H9 (cell line): ENCODE measurements at regions not wholly inside any gene's neighbourhood (a gene's known extent, or its start where the extent isn't known, plus 50 kb on each side); places are given as distances from the start of the nearest gene placed in this dataset.

ENCODE experiments used
- DNase-seq: peaks from one replicate; pipeline ENCODE4 v3.0.0-alpha.2; 2017
- H2AFZ ChIP-seq: one replicate; pipeline ENCODE4 v1.6.1; 2013; ENCODE audit warnings: mild to moderate bottlenecking, low read length, control low read depth, moderate library complexity
- H2AK5ac ChIP-seq: 2 replicates; pipeline ENCODE4 v1.6.1; 2013; ENCODE audit warnings: low read length, control low read depth, mixed read lengths; ENCODE audit not compliant: insufficient read length
- H2BK120ac ChIP-seq: one replicate; pipeline ENCODE4 v1.6.1; 2013; ENCODE audit warnings: low read depth, mild to moderate bottlenecking, low read length, control low read depth, inconsistent platforms; ENCODE audit not compliant: poor library complexity, severe bottlenecking
- H2BK12ac ChIP-seq: 2 replicates; pipeline ENCODE4 v1.6.1; 2013; ENCODE audit warnings: low read length, control low read depth, mixed read lengths, low read depth; ENCODE audit not compliant: insufficient read length
- H2BK15ac ChIP-seq: 2 replicates; pipeline ENCODE4 v1.6.1; 2013; ENCODE audit warnings: low read depth, low read length, control low read depth
- H2BK20ac ChIP-seq: one replicate; pipeline ENCODE4 v1.6.1; 2013; ENCODE audit warnings: low read depth, mild to moderate bottlenecking, low read length, control low read depth, inconsistent platforms; ENCODE audit not compliant: poor library complexity, severe bottlenecking
- H2BK5ac ChIP-seq: 2 replicates; pipeline ENCODE4 v1.6.1; 2013; ENCODE audit warnings: low read length, control low read depth, mixed read lengths; ENCODE audit not compliant: insufficient read length
- H3K14ac ChIP-seq: 2 replicates; pipeline ENCODE4 v1.6.1; 2013; ENCODE audit warnings: low read length, control low read depth; ENCODE audit not compliant: insufficient read depth
- H3K18ac ChIP-seq: 2 replicates; pipeline ENCODE4 v1.6.1; 2013; ENCODE audit warnings: low read depth, mild to moderate bottlenecking, mixed read lengths, low read length, control low read depth; ENCODE audit not compliant: insufficient read length
- H3K23ac ChIP-seq: 2 replicates; pipeline ENCODE4 v1.6.1; 2013; ENCODE audit warnings: low read length, control low read depth, mixed read lengths, low read depth; ENCODE audit not compliant: insufficient read length
- H3K23me2 ChIP-seq: 2 replicates; pipeline ENCODE4 v1.6.1; 2013; ENCODE audit warnings: low read depth, mild to moderate bottlenecking, mixed read lengths, low read length, control low read depth; ENCODE audit not compliant: insufficient read length, poor library complexity, severe bottlenecking
- H3K27ac ChIP-seq: 2 replicates; pipeline ENCODE4 v1.5.1; 2013; ENCODE audit warnings: low read length, control low read depth, mixed read lengths, low read depth; ENCODE audit not compliant: insufficient read length
- H3K27me3 ChIP-seq: 2 replicates; pipeline ENCODE4 v1.6.1; 2013; ENCODE audit warnings: low read length, control low read depth, inconsistent platforms; ENCODE audit not compliant: insufficient read depth
- H3K4ac ChIP-seq: 2 replicates; pipeline ENCODE4 v1.6.1; 2013; ENCODE audit warnings: low read depth, mild to moderate bottlenecking, control low read depth, inconsistent platforms, low read length, moderate library complexity
- H3K4me1 ChIP-seq: 2 replicates; pipeline ENCODE4 v1.6.1; 2013; ENCODE audit warnings: low read length, control low read depth, inconsistent platforms; ENCODE audit not compliant: insufficient read depth
- H3K4me2 ChIP-seq: 2 replicates; pipeline ENCODE4 v1.6.1; 2013; ENCODE audit warnings: low read length, control low read depth, mixed read lengths; ENCODE audit not compliant: insufficient read length, insufficient read depth
- H3K56ac ChIP-seq: 2 replicates; pipeline ENCODE4 v1.6.1; 2013; ENCODE audit warnings: low read depth, mild to moderate bottlenecking, mixed read lengths, low read length, control low read depth; ENCODE audit not compliant: insufficient read length
- H3K79me1 ChIP-seq: 2 replicates; pipeline ENCODE4 v1.6.1; 2013; ENCODE audit warnings: low read depth, mild to moderate bottlenecking, moderate library complexity, low read length, control low read depth, inconsistent platforms; ENCODE audit not compliant: insufficient read depth, poor library complexity, severe bottlenecking
- H3K79me2 ChIP-seq: 2 replicates; pipeline ENCODE4 v1.6.1; 2013; ENCODE audit warnings: low read length, control low read depth, inconsistent platforms; ENCODE audit not compliant: insufficient read depth
- H3K9ac ChIP-seq: 2 replicates; pipeline ENCODE4 v1.6.1; 2013; ENCODE audit warnings: low read length, control low read depth, mixed read lengths; ENCODE audit not compliant: insufficient read length; ENCODE audit errors: extremely low read depth
- H3K9me3 ChIP-seq: one replicate; pipeline ENCODE4 v1.6.1; 2013; ENCODE audit warnings: low read depth, low read length, inconsistent platforms; ENCODE audit not compliant: control insufficient read depth
- H3T11ph ChIP-seq: one replicate; pipeline ENCODE4 v1.6.1; 2013; ENCODE audit warnings: mild to moderate bottlenecking, low read length, control low read depth, inconsistent platforms
- H4K20me1 ChIP-seq: one replicate; pipeline ENCODE4 v1.6.1; 2013; ENCODE audit not compliant: control insufficient read depth, insufficient read length, insufficient read depth
- H4K5ac ChIP-seq: 2 replicates; pipeline ENCODE4 v1.6.1; 2013; ENCODE audit warnings: low read depth, mild to moderate bottlenecking, mixed read lengths, low read length, control low read depth; ENCODE audit not compliant: insufficient read length
- H4K8ac ChIP-seq: replicated peaks from 2 replicates; pipeline ENCODE4 v1.6.1; 2013; ENCODE audit warnings: low read length, control low read depth, mixed read lengths, low read depth; ENCODE audit not compliant: insufficient read length
- H4K91ac ChIP-seq: 2 replicates; pipeline ENCODE4 v1.6.1; 2013; ENCODE audit warnings: low read depth, mild to moderate bottlenecking, moderate library complexity, mixed read lengths, low read length, control low read depth; ENCODE audit not compliant: insufficient read length
- H3K27ac Mint-ChIP-seq, 3 experiments: 2 replicates in 2 of 3; 3 replicates in 1 of 3; pipeline ENCODE4 v1.8.0; 2020 to 2021; ENCODE audit warnings: mixed read lengths in 3 of 3, mild to moderate bottlenecking in 1 of 3, moderate library complexity in 1 of 3
- H3K27me3 Mint-ChIP-seq: 2 replicates; pipeline ENCODE4 v1.8.0; 2021; ENCODE audit warnings: low read depth, mild to moderate bottlenecking, moderate library complexity, mixed read lengths
- H3K36me3 Mint-ChIP-seq, 3 experiments: 2 replicates in 2 of 3; 3 replicates in 1 of 3; pipeline ENCODE4 v1.8.0; 2020 to 2021; ENCODE audit warnings: low read depth in 3 of 3, mixed read lengths in 3 of 3; ENCODE audit not compliant: insufficient read depth in 1 of 3
- H3K4me1 Mint-ChIP-seq, 2 experiments: 2 replicates each; pipeline ENCODE4 v1.8.0; 2020; ENCODE audit warnings: mixed read lengths in 2 of 2
- H3K4me3 Mint-ChIP-seq, 2 experiments: 2 replicates in 1 of 2; 3 replicates in 1 of 2; pipeline ENCODE4 v1.8.0; 2020 to 2021; ENCODE audit warnings: mild to moderate bottlenecking in 2 of 2, mixed read lengths in 2 of 2, moderate library complexity in 1 of 2
- H3K9me3 Mint-ChIP-seq, 2 experiments: 2 replicates in 1 of 2; 3 replicates in 1 of 2; pipeline ENCODE4 v1.8.0; 2020; ENCODE audit warnings: mild to moderate bottlenecking in 2 of 2, mixed read lengths in 2 of 2, moderate library complexity in 1 of 2
- TF ChIP-seq, protein P1 (sequence below): fragments of 200-600 bp; sonication (generic); conservative IDR thresholded peaks from 3 replicates; pipeline ENCODE4 v1.8.0; 2021; ENCODE audit warnings: antibody characterized with exemption, mild to moderate bottlenecking

DNA sequence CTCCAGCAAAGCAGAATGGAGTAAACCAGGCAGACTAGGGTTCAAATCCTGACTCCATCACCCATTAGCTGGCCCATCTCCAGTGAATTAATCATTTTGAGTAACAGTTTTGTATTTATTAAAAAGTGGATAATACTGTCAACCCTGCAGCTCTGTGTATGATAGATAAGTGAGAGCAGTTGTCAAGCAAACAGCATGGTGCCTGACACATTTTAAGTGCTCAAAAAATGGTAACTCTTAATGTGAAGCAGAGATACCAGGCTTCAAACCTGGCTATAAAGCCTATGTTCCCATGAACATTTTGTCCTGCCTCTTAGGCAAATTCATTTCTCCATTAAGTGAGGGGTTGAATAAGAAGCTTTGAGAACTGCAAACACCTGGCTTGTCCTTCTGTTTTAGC is 409.6 kb downstream of the TBC1D4 start:
- Histone ChIP-seq H3K23me2 (no peaks in the 10 kb centered on the region), H3K9me3 (no peaks in the 10 kb centered on the region), H4K20me1 (no peaks in the 10 kb centered on the region), H2BK5ac (no peak overlapping the region), H2BK120ac (no peak overlapping the region), H3K14ac (no peak overlapping the region), H3K4me1 (no peaks in the 10 kb centered on the region), H4K91ac (no peak overlapping the region), H3K79me1 (no peaks in the 10 kb centered on the region), H3K23ac (no peak overlapping the region), H3K27ac (no peak overlapping the region), H3K27me3 (no peaks in the 10 kb centered on the region), H3K9ac (no peak overlapping the region), H3K79me2 (no peaks in the 10 kb centered on the region), H3K56ac (no peak overlapping the region), H2BK12ac (no peak overlapping the region), H3K4ac (no peak overlapping the region), H4K8ac (no peak overlapping the region), H3K4me2 (no peak overlapping the region), H3T11ph (no peak overlapping the region), H2AK5ac (no peak overlapping the region), H3K18ac (no peak overlapping the region), H2BK20ac (no peak overlapping the region), H4K5ac (no peak overlapping the region), H2BK15ac (no peak overlapping the region), H2AFZ (no peak overlapping the region)
- TF ChIP-seq, protein P1, sequence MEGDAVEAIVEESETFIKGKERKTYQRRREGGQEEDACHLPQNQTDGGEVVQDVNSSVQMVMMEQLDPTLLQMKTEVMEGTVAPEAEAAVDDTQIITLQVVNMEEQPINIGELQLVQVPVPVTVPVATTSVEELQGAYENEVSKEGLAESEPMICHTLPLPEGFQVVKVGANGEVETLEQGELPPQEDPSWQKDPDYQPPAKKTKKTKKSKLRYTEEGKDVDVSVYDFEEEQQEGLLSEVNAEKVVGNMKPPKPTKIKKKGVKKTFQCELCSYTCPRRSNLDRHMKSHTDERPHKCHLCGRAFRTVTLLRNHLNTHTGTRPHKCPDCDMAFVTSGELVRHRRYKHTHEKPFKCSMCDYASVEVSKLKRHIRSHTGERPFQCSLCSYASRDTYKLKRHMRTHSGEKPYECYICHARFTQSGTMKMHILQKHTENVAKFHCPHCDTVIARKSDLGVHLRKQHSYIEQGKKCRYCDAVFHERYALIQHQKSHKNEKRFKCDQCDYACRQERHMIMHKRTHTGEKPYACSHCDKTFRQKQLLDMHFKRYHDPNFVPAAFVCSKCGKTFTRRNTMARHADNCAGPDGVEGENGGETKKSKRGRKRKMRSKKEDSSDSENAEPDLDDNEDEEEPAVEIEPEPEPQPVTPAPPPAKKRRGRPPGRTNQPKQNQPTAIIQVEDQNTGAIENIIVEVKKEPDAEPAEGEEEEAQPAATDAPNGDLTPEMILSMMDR = no peak
- no peaks in the 10 kb centered on the region for H3K9me3 Mint-ChIP-seq
- H3K4me1 Mint-ChIP-seq = no peaks in the 10 kb centered on the region
- no peaks in the 10 kb centered on the region for H3K27me3 Mint-ChIP-seq
- H3K36me3 Mint-ChIP-seq = no peaks in the 10 kb centered on the region
- no peak for DNase-seq
- H3K27ac Mint-ChIP-seq = no peak overlapping the region
- H3K4me3 Mint-ChIP-seq = no peak overlapping the region
